Mucosa of descending colon (tissue), 3 donors: ENCODE measurements at regions not wholly inside any gene's neighbourhood (a gene's known extent, or its start where the extent isn't known, plus 50 kb on each side); places are given as distances from the start of the nearest gene placed in this dataset.

ENCODE experiments used
- ATAC-seq: fragments of 200-7000 bp; cut with Tn5 transposase; one replicate; pipeline ENCODE4 v1.9.1; 2020; ENCODE audit warnings: mild to moderate bottlenecking, moderate library complexity
- DNase-seq, 3 donors: peaks; one replicate each; pipeline ENCODE4 v3.0.0-alpha.2; 2020
- H3K36me3 ChIP-seq: fragments of 200-600 bp; one replicate; pipeline ENCODE4 v1.8.0; 2021; ENCODE audit warnings: low read depth, mild to moderate bottlenecking
- H3K4me1 ChIP-seq: fragments of 200-600 bp; one replicate; pipeline ENCODE4 v1.8.0; 2021; ENCODE audit warnings: low read depth, mild to moderate bottlenecking
- H3K4me3 ChIP-seq: fragments of 200-600 bp; one replicate; pipeline ENCODE4 v1.8.0; 2021; ENCODE audit warnings: mild to moderate bottlenecking
- H3K9me3 ChIP-seq: fragments of 200-600 bp; one replicate; pipeline ENCODE4 v1.8.0; 2021; ENCODE audit warnings: mild to moderate bottlenecking
- intact Hi-C, 2 donors: fragments of 100-400 bp; cut with DNase I in 1 of 2; cut with micrococcal nuclease in 1 of 2; formaldehyde crosslinking; loops; one replicate each; pipeline versions ENCODE4 v1.11.0 to v1.11.1; 2022; cut with DNase I, micrococcal nuclease
- TF ChIP-seq, protein P1 (sequence below): fragments of 200-600 bp; IDR thresholded peaks from one replicate; pipeline ENCODE4 v1.8.0; 2022; ENCODE audit warnings: antibody characterized with exemption, mild to moderate bottlenecking
- donor health status: DM: no; HTN: no; CAD: no; lungs with moderate emphysema.
- donor health status: DM: no; HTN: no; CAD: no.
- donor health status: DM: no; HTN: yes; CAD: no.

- ATAC-seq = no peak
- TF ChIP-seq, protein P1, sequence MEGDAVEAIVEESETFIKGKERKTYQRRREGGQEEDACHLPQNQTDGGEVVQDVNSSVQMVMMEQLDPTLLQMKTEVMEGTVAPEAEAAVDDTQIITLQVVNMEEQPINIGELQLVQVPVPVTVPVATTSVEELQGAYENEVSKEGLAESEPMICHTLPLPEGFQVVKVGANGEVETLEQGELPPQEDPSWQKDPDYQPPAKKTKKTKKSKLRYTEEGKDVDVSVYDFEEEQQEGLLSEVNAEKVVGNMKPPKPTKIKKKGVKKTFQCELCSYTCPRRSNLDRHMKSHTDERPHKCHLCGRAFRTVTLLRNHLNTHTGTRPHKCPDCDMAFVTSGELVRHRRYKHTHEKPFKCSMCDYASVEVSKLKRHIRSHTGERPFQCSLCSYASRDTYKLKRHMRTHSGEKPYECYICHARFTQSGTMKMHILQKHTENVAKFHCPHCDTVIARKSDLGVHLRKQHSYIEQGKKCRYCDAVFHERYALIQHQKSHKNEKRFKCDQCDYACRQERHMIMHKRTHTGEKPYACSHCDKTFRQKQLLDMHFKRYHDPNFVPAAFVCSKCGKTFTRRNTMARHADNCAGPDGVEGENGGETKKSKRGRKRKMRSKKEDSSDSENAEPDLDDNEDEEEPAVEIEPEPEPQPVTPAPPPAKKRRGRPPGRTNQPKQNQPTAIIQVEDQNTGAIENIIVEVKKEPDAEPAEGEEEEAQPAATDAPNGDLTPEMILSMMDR = no peak
Observed at GRCh38 chr11:95575517-95575916, 214.1 kb downstream of the FAM76B start.

GRCh38 chr11:95571718-95572260, 217.8 kb downstream of the FAM76B start:
- intact Hi-C loops = no loop called here
- no peaks in the 10 kb centered on the region for H3K36me3 ChIP-seq
- ATAC-seq (no peak), DNase-seq (no peak)
- H3K4me1 ChIP-seq = no peaks in the 10 kb centered on the region
- H3K9me3 ChIP-seq = no peaks in the 10 kb centered on the region
- TF ChIP-seq, protein P1 = no peak
- no peak overlapping the region for H3K4me3 ChIP-seq

More at GRCh38 chr11:95575517-95575916, 214.1 kb downstream of the FAM76B start:
- no peak for DNase-seq
- intact Hi-C loops = no loop called here
- no peak overlapping the region for H3K4me3 ChIP-seq
- no peaks in the 10 kb centered on the region for H3K4me1 ChIP-seq
- no peaks in the 10 kb centered on the region for H3K36me3 ChIP-seq
- H3K9me3 ChIP-seq = no peaks in the 10 kb centered on the region

DNA sequence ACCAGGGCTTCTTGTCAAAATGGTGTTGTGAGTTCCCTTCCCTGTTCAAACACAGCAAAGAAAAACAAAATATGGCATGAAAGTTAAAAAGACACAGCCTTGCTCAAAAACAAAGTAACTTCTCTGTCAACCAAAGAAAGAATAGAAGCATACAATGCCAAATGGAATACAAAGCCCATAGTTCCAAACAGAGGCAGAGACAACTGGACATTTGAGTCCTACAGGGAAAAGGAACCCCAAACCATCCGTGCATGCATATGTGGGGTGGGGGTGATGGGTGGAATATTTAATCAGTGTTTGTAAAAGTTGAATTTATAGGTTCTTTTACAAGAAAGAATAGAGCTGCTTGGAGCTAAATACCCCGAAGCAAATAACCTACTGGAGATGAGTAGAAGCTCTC, 218.7 kb downstream of the FAM76B start:
- DNase-seq = no peak
- no peaks in the 10 kb centered on the region for H3K4me1 ChIP-seq
- H3K9me3 ChIP-seq = no peaks in the 10 kb centered on the region
- ATAC-seq = no peak
- intact Hi-C loops = no loop called here
- TF ChIP-seq, protein P1 = no peak
- H3K36me3 ChIP-seq = no peaks in the 10 kb centered on the region
- H3K4me3 ChIP-seq = no peak overlapping the region

GRCh38 chr11:95569207-95569606, 220.4 kb downstream of the FAM76B start:
- no peak for ATAC-seq
- Histone ChIP-seq H3K36me3 (no peaks in the 10 kb centered on the region), H3K9me3 (no peaks in the 10 kb centered on the region), H3K4me1 (no peaks in the 10 kb centered on the region), H3K4me3 (no peak overlapping the region)
- TF ChIP-seq, protein P1 = no peak
- intact Hi-C loops = no loop called here
- DNase-seq = no peak

- TF ChIP-seq, protein P1 = no peak
- DNase-seq = no peak
- no peak for ATAC-seq
- Histone ChIP-seq H3K4me3 (no peak overlapping the region), H3K36me3 (no peaks in the 10 kb centered on the region), H3K9me3 (no peaks in the 10 kb centered on the region), H3K4me1 (no peaks in the 10 kb centered on the region)
- intact Hi-C loops = no loop called here
Observed at GRCh38 chr11:95568281-95568680, 221.3 kb downstream of the FAM76B start.

- ATAC-seq (no peak), DNase-seq (no peak)
- H3K4me3 ChIP-seq = no peak overlapping the region
- no peaks in the 10 kb centered on the region for H3K36me3 ChIP-seq
- intact Hi-C loops = no loop called here
- no peaks in the 10 kb centered on the region for H3K9me3 ChIP-seq
- TF ChIP-seq, protein P1 = no peak
- no peaks in the 10 kb centered on the region for H3K4me1 ChIP-seq
Observed at GRCh38 chr11:95567685-95568084, 221.9 kb downstream of the FAM76B start.
